Germinal center (tissue), 1 donor: ENCODE measurements at regions not wholly inside any gene's neighbourhood (a gene's known extent, or its start where the extent isn't known, plus 50 kb on each side); places are given as distances from the start of the nearest gene placed in this dataset.

Experiments used
- DNase-seq: peaks from one replicate; pipeline ENCODE4 v3.0.0; 2012; ENCODE audit warnings: mixed read lengths, low spot score

- no peak for DNase-seq
Observed at GRCh38 chr4:183763990-183764754, 105.1 kb downstream of the TRAPPC11 start.

GRCh38 chr4:183765251-183765911 lies 106.3 kb downstream of the TRAPPC11 start:
- no peak for DNase-seq

GRCh38 chr4:183766140-183766539 lies 107.0 kb downstream of the TRAPPC11 start:
- DNase-seq = no peak

- DNase-seq = no peak
Observed at GRCh38 chr4:183770906-183771305, 111.8 kb downstream of the TRAPPC11 start.

- DNase-seq = no peak
Observed at GRCh38 chr4:183772361-183772760, 113.3 kb downstream of the TRAPPC11 start.

- DNase-seq = no peak
Observed at GRCh38 chr4:183773790-183774189, 114.7 kb downstream of the TRAPPC11 start.

GRCh38 chr4:183783306-183783705 lies 121.8 kb upstream of the STOX2 start:
- no peak for DNase-seq

- DNase-seq = no peak
Observed at GRCh38 chr4:183783991-183784553, 121.0 kb upstream of the STOX2 start.

GRCh38 chr4:183788308-183788905 lies 116.7 kb upstream of the STOX2 start:
- no peak for DNase-seq

GRCh38 chr4:183789657-183790056 lies 115.5 kb upstream of the STOX2 start:
- no peak for DNase-seq

- DNase-seq = no peak
Observed at GRCh38 chr4:183790661-183791060, 114.4 kb upstream of the STOX2 start.

- no peak for DNase-seq
Observed at GRCh38 chr4:183797011-183797444, 108.1 kb upstream of the STOX2 start.

GRCh38 chr4:183797445-183798300 lies 107.4 kb upstream of the STOX2 start:
- no peak for DNase-seq

- no peak for DNase-seq
Observed at GRCh38 chr4:183798301-183799253, 106.5 kb upstream of the STOX2 start.

GRCh38 chr4:183801457-183802165 lies 103.5 kb upstream of the STOX2 start:
- DNase-seq = no peak

GRCh38 chr4:183806341-183806740 lies 98.8 kb upstream of the STOX2 start:
- DNase-seq = no peak

- no peak for DNase-seq
Observed at GRCh38 chr4:183807420-183808096, 97.5 kb upstream of the STOX2 start.

- no peak for DNase-seq
Observed at GRCh38 chr4:183808097-183808456, 97.0 kb upstream of the STOX2 start.

GRCh38 chr4:183812567-183812966 lies 92.5 kb upstream of the STOX2 start:
- no peak for DNase-seq

GRCh38 chr4:183814461-183814860 lies 90.6 kb upstream of the STOX2 start:
- DNase-seq = no peak
